ENCODE measurements at regions not wholly inside any gene's neighbourhood (a gene's known extent, or its start where the extent isn't known, plus 50 kb on each side); places are given as distances from the start of the nearest gene placed in this dataset.

DNA sequence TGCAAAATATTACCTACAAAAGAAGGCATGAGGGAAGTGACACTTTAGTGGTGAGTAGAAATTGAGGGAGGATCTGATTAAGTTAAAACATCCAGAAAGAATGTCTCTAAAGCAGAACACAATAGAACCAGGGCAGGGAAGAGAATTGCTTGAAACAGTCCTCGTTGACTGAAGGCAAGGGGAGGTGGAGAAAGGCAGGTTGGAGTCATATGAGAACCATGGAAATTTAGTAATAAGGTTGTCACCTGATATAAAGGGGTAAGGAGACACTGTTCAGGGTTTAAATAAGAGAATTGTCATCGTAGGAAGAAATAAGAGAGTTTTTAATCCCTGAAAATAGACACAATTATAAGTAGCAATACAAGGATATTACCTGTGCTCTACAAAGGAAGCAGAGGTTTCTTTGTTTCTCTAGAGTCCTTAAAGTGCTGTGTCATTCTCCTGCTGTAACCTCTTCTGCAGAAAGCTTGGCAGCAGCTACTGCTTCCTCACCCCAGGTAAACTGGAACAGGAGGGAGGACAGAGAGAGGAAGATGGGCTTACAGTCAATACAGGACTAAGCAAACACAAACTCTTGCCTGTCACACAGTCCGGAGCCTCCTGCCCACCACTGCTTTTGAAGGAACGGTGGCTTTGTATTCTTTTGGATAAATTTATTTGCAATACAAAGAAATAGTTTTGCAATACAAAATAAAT is 258.4 kb downstream of the PPARGC1A start:
- TF ChIP-seq CTCF (IDR thresholded peaks at IDR 0.05) (no peak), POLR2A (IDR thresholded peaks at IDR 0.05) (no peak)

Measured in uterus (tissue), 2 donors.